ENCODE measurements at regions not wholly inside any gene's neighbourhood (a gene's known extent, or its start where the extent isn't known, plus 50 kb on each side); places are given as distances from the start of the nearest gene placed in this dataset.
"Not testable (repeated sequence)": the region's sequence is repeated elsewhere in the genome, so short reads cannot be mapped to it uniquely, and the experiment has no call there.

DNA sequence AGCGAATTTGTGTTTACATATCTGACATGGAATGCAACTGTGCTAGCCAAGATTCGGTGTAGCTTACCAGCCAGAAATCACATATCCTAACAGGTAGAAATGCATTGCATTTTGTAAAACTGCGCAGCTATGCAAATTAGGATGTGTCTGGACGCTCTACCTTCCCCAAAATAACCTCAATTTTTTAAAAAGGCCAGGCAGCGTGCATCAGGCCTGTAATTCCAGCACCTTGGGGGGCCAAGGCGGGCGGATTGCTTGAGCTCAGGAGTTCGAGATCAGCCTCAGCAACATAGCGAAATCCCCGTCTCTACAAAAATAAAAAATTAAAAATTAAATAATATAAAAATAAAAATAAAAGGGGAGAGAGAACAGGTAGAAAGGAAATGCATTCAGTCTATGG lies 305.0 kb downstream of the TYW1 start:
- DNase-seq (ENCODE audit: low spot score): no peak

DNA sequence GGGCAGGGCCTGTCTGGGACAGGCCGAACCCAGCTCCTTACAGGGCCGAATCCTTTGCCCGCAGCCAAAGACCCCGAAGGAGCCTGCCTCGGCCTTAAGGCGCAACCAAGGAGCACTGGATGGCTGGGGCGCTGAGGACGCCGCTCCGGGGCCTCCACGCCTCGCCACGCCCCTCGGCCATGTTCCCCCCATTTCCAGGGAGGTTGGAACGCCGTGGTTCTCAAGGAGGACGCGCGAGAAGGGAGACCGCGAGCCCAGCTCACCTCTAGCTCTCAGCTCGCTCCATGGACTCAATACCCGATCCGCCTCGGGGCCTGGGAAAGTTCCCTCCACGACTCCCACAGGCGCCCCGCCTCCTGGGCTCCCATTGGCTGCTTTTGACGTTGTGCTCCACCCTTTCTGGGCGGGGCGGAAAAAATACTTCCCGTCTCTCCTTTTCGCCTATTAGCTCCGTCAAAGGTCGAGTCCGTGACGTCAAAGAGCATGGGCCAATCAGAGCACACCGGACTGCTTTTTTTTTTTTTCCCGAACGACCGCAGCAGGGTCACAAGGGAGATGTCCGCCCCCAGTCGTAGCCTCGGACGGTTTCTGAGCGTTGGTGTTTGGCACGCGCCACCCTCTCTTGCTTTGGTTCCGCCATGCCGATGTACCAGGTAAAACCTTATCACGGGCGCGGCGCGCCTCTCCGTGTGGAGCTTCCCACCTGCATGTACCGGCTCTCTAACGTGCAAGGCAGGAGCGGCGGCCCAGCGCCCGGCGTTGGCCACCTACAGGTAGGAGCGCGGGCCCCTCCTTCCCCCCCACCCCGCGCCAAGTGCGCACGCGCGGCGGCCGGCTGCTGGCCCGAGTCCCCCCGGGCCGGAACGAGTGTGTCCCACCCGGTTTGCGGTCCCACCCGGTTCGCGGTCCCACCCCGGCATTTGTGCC lies 305.7 kb downstream of the TYW1 start:
- peak; percentile 100 for DNase-seq (ENCODE audit: low spot score)

- DNase-seq (ENCODE audit: low spot score): not testable (repeated sequence)
Measured at GRCh38 chr7:67304846-67305245, 308.2 kb downstream of the TYW1 start.

- DNase-seq (ENCODE audit: low spot score): no peak
Measured at GRCh38 chr7:67306331-67306730, 309.7 kb downstream of the TYW1 start.

DNA sequence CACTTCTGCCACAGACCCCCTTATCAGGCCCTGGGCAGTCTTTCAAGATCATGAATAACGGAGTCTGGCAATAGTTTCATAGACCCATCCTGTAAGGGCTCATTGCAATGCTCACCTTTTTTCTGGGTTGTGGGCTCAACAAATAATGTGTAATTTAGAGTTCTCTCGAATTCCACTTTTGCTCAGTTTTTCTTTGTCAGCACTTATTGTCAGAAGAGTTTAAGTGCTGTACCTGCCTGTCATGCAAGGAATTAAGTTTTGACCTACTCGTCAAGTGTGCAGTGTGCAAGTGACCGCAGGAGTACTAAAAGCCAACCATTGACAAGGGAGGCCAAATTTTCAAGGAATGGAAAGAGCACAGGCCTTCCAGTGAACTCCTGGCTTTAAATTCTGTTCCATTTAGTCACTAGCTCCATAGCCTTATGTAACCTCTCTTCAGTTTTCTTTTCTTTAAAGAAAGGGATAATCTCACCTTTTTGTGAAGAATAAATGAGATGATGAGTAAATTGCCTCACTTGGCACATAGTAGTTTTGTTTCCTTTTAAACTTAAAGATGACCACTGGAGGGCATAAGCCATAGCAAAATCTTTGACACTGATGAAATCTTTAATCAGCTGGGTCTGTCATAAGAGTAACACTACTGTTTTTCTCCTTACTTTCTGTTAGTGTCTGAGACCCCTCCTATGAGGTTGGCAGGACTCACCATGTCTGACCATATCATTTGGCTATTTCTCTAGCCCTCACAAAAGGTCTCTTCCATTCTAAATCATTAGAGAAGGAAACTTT lies 313.3 kb downstream of the TYW1 start:
- no peak for DNase-seq (ENCODE audit: low spot score)

- no peak for DNase-seq (ENCODE audit: low spot score)
Measured at GRCh38 chr7:67311901-67312300, 315.3 kb downstream of the TYW1 start.

DNA sequence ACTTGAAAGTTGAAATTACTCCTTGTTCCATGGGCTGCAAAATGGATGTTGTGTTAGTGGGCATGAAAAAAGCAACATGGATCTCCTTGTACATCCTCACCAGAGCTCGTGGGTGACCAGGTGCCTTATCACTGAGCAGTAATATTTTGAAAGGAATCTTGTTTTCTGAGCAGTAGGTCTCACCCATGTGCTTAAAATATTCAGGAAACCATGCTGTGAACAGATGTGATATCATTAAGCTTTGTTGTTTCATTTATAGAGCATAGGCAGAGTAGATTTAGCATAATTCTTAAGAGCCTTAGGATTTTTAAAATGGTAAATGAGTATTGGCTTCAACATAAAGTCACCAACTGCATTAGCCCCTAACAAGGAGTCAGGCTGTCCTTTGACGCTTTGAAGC lies 316.6 kb downstream of the TYW1 start:
- no peak for DNase-seq (ENCODE audit: low spot score)

DNA sequence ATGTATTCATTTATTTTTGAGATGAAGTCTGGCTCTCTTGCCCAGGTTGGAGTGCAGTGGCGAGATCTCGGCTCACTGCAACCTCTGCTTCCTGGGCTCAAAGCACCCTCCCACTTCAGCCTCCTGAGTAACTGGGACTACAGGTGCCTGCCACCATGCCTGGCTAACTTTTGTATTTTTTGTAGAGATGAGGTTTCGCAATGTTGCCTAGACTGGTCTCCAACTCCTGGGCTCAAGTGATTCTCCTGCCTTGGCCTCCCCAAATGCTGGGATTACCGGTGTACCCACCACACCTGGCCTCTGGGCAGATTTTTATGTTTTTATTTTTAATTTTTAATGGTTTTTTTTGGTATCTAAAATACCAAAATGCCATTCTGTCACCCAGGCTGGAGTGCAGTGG lies 320.3 kb downstream of the TYW1 start:
- DNase-seq (ENCODE audit: low spot score): not testable (repeated sequence)

DNA sequence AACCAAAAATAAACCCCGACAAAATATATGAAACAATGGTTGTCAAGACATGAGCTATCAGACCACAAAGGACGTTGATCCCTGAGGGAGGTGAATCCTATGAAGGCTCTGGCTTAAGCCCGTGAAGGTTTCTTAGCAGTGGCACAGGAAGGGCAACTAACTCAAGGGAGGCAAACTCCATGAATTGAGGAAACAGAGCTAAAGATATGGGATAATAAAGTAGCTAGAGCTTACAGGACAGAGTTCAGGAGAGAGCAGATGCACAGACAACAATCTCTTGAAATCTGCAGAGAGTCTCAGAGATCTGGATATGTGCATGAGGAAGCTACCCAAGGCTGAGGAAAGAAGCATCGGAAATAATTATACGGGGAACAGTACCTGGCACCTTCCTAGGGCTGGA lies 331.6 kb downstream of the TYW1 start:
- DNase-seq (ENCODE audit: low spot score): not testable (repeated sequence)

GRCh38 chr7:67335165-67335564 lies 338.5 kb downstream of the TYW1 start:
- not testable (repeated sequence) for DNase-seq (ENCODE audit: low spot score)

- DNase-seq (ENCODE audit: low spot score): not testable (repeated sequence)
Measured at GRCh38 chr7:67335663-67336062, 339.0 kb downstream of the TYW1 start.

- not testable (repeated sequence) for DNase-seq (ENCODE audit: low spot score)
Measured at GRCh38 chr7:67338545-67338944, 341.9 kb downstream of the TYW1 start.

DNA sequence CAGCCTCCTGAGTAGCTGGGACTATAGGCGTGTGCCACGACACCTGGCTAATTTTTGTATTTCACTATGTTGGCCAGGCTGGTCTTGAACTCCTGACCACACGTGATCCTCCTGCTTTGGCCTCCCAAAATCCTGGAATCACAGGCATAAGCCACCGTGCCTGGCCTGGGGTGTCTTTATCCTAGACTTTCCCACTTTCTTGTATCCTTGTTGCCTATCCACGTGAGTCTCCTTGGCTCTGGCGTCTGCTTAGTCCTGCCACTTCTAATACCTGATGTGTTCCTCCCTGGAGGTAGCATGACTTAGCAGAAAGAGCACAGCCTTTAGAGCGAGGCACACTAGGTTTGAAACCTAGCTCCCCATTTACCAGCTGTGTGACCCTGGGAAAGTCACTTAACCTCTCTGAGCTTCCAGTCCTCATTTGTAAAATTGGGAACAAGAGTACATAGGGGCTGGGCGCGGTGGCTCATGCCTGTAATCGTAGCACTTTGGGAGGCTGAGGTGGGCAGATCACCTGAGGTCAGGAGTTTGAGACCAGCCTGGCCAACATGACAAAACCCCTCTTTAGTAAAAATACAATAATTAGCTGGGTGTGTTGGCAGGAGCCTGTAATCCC lies 344.6 kb downstream of the TYW1 start:
- DNase-seq (ENCODE audit: low spot score): no peak

DNA sequence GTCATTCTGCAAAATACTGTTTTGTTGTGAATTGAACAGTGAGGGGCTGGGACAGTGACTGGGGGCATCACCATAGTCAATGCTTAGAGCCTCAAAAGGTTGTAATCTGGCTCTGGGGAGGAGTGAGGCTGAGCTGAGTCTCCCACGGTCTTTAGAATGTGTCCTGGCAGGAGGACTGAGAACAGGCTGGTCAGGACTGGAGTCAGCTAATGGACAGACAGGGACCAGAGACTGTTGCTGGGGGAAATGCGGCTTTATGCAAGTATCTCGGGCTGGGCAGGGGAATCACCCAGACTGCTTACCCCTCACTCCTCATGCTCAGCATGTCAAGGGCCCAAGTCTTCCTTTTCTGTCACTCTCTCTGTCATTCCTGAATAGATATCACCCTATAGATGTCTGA lies 346.5 kb downstream of the TYW1 start:
- DNase-seq (ENCODE audit: low spot score): no peak

- no peak for DNase-seq (ENCODE audit: low spot score)
Measured at GRCh38 chr7:67343572-67343971, 346.9 kb downstream of the TYW1 start.

DNA sequence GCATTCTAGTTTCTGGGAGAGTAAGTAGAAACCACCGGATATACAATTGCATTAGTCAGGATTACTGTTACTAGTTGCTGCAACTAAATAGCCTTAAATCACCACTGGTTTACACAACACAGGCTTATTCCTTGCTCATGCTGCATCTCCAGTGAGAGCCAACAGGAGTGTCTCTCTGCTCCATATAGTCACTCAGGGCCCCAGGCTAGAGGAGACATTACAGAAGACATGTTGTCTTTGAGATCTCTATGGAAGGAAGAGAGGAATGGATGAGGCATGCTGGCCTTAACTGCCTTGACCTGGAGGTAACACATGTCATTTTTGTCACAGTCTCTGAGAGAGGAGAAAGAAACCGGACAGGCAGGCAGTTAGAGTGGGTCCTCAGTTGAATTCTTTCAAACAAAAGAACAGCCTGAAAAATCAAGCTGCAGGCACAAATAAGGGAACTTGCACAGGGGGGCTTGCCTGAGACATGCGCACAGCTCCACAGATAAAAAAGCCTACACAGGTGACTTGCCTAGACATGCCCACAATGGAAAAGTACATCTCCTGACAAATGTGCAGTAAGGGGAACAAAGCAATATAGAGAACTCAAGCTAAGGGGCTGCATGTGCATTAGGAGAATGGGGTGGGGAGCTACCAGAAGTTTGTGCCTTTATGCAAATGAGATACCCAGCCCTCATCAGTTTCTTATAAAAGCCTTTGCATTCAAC lies 348.0 kb downstream of the TYW1 start:
- no peak for DNase-seq (ENCODE audit: low spot score)

- DNase-seq (ENCODE audit: low spot score): no peak
Measured at GRCh38 chr7:67346126-67346525, 349.5 kb downstream of the TYW1 start.

DNA sequence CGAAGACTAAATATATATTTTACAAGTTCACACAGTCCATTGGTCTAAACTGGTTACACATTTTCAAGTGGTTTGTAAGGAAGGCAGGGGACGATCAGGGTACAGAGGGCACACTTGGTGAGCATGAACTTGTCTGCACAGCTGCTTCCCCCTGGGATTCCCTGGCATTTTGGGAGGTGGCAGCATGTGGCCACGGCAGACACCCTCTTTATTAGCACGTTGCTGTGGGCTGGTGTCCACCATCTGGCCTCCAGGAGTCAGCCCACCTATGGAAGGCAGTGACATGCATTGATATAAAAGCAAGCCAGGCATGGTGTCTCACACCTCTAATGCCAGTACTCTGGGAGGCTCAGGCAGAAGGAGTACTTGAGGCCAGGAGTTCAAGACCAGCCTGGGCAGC lies 350.2 kb downstream of the TYW1 start:
- DNase-seq (ENCODE audit: low spot score): no peak

DNA sequence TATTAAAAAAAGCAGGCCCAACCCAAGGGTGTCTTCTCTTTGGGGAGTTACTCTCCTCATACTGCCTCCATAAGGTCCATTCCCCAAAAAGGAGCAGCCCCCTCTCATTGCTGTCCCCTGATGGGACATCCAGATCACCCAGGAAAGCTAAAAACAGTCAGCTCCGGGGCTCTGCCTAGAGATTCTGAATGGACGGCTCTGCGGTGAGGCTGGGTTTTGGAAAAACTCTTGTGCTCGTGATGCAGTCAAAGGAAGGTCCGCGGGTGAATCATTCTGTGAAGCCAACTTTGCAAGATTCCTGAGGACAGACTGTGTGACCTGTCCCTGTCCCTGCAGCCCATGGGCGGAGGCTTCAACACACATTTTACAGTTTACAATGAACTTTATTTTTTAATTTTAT lies 351.5 kb downstream of the TYW1 start:
- DNase-seq (ENCODE audit: low spot score): no peak

- DNase-seq (ENCODE audit: low spot score): not testable (repeated sequence)
Measured at GRCh38 chr7:67357653-67358052, 361.0 kb downstream of the TYW1 start.

DNA sequence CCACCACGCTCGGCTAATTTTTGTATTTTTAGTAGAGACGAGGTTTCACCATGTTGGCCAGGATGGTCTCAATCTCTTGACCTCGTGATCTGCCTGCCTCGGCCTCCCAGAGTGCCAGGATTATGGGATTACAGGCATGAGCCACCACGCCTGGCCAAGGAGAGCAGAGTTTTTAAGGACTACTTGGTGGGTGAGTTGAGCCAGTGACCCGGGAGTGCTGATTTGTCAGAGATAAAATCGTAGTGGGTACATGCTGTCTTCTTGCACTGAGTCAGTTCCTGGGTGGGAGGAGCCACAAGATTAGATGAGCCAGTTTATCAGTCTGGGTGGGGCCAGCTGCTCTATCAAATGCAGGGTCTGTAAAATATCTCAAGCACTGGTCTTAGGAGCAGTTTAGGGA lies 361.7 kb downstream of the TYW1 start:
- DNase-seq (ENCODE audit: low spot score): peak; percentile 73

GRCh38 chr7:67358738-67359137 lies 362.1 kb downstream of the TYW1 start:
- DNase-seq (ENCODE audit: low spot score): not testable (repeated sequence)

All from A172 (cell line).